Lower lobe of right lung (tissue), 2 donors: ENCODE measurements at regions not wholly inside any gene's neighbourhood (a gene's known extent, or its start where the extent isn't known, plus 50 kb on each side); places are given as distances from the start of the nearest gene placed in this dataset.

Experiments
- ATAC-seq, 2 donors: fragments of 200-7000 bp; cut with Tn5 transposase; one replicate each; pipeline ENCODE4 v1.9.1; 2020 to 2022; ENCODE audit warnings: mild to moderate bottlenecking in 2 of 2, moderate library complexity in 2 of 2
- DNase-seq: peaks from one replicate; pipeline ENCODE4 v3.0.0-alpha.2; 2020
- H3K27ac ChIP-seq: fragments of 200-600 bp; one replicate; pipeline ENCODE4 v1.8.0; 2022
- H3K27me3 ChIP-seq: fragments of 200-600 bp; one replicate; pipeline ENCODE4 v1.8.0; 2022; ENCODE audit warnings: low read depth
- H3K36me3 ChIP-seq: fragments of 200-600 bp; one replicate; pipeline ENCODE4 v1.8.0; 2022; ENCODE audit warnings: mild to moderate bottlenecking
- H3K4me1 ChIP-seq: fragments of 200-600 bp; one replicate; pipeline ENCODE4 v1.8.0; 2022
- H3K4me3 ChIP-seq: fragments of 200-600 bp; one replicate; pipeline ENCODE4 v1.8.0; 2022; ENCODE audit warnings: mild to moderate bottlenecking
- H3K9me3 ChIP-seq: fragments of 200-600 bp; one replicate; pipeline ENCODE4 v1.8.0; 2022
- intact Hi-C: fragments of 100-400 bp; cut with DNase I; formaldehyde crosslinking; loops from one replicate; pipeline ENCODE4 v1.11.0; 2022
- TF ChIP-seq, protein P1 (sequence below): fragments of 200-600 bp; IDR thresholded peaks from one replicate; pipeline ENCODE4 v1.8.0; 2022; ENCODE audit warnings: antibody characterized with exemption, mild to moderate bottlenecking
- donor health status: DM: no; HTN: yes; CAD: no; lungs with severe emphysema.

DNA sequence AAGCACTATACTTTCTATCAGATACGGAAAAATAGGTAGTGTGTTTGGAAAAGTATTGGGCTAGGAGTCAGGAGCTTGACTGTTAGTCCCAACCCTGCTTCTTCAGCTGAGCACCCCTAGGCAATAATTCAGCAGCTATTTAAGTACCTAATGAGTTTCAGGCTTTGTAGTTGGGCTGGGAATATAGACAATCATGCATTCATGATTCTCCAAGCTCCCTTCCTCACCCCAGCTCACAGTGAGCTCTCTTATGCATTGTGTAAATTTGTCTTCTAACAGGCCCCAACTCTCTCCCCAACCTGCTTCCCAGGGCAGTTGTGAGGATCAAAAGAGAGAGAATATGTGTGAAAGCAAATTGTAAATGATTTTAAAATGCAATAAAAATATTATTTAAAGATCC is 201.2 kb downstream of the MSX2 start:
- Histone ChIP-seq H3K27ac (no peak overlapping the region), H3K4me3 (no peak overlapping the region), H3K4me1 (no peaks in the 10 kb centered on the region), H3K36me3 (no peaks in the 10 kb centered on the region), H3K27me3 (no peaks in the 10 kb centered on the region), H3K9me3 (no peaks in the 10 kb centered on the region)
- intact Hi-C loops: no loop called here
- ATAC-seq (no peak), DNase-seq (no peak)
- TF ChIP-seq, protein P1, sequence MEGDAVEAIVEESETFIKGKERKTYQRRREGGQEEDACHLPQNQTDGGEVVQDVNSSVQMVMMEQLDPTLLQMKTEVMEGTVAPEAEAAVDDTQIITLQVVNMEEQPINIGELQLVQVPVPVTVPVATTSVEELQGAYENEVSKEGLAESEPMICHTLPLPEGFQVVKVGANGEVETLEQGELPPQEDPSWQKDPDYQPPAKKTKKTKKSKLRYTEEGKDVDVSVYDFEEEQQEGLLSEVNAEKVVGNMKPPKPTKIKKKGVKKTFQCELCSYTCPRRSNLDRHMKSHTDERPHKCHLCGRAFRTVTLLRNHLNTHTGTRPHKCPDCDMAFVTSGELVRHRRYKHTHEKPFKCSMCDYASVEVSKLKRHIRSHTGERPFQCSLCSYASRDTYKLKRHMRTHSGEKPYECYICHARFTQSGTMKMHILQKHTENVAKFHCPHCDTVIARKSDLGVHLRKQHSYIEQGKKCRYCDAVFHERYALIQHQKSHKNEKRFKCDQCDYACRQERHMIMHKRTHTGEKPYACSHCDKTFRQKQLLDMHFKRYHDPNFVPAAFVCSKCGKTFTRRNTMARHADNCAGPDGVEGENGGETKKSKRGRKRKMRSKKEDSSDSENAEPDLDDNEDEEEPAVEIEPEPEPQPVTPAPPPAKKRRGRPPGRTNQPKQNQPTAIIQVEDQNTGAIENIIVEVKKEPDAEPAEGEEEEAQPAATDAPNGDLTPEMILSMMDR: no peak

DNA sequence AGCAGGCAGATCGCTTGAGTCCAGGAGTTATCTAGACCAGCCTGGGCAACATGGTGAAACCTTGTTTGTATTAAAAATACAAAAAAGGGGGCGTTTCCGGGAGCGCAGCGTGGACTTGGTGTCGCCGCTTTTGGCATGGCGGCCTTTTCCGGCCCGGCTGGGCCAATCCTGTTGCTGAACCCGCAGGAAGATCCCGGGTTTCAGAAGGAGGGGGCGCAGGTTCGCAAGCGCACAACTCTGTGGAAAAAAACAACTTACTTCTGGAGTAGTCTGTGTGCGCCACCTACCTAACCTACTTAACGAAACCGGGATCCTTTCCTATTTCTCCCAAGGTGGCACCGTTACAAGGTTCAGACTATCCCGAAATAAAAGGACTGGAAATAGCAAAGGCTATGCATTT is 198.6 kb downstream of the MSX2 start:
- H3K27ac ChIP-seq: no peak overlapping the region
- ATAC-seq (no peak), DNase-seq (no peak)
- no peaks in the 10 kb centered on the region for H3K27me3 ChIP-seq
- H3K4me3 ChIP-seq: no peak overlapping the region
- intact Hi-C loops: no loop called here
- TF ChIP-seq, protein P1: no peak
- no peaks in the 10 kb centered on the region for H3K9me3 ChIP-seq
- no peaks in the 10 kb centered on the region for H3K36me3 ChIP-seq
- H3K4me1 ChIP-seq: no peaks in the 10 kb centered on the region

DNA sequence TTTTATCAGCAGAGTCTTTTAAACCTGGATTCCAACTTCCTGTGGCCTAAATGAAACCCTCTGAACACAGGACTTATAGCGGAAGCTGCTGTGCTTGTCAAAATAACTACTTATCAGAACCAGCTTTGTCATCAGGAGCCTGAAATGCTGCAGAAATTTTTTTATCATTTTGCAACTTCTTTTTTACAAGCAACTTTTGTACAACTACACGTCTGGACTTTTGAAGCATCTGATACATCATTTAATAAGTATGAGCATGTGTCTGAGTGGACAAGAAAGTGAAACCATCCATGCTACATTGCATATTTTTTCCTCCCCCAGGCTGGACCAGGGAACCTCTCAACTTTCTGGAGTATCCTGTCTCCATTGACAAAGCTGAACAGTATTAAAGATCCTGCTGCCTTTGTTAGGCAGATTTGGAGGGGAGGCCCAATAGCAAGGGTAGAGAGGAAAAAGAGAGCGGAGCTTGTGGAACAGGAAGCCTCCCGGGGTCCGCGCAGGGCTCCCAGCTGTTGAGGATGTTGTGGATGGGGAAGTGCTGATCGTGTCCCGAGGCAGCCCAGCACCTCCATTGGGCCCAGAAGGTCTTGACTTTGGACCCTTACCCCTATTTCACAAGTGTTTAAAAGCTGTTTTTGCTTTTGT is 196.6 kb downstream of the MSX2 start:
- TF ChIP-seq, protein P1: no peak
- Histone ChIP-seq H3K4me1 (no peaks in the 10 kb centered on the region), H3K4me3 (no peak overlapping the region), H3K9me3 (no peaks in the 10 kb centered on the region), H3K36me3 (no peaks in the 10 kb centered on the region), H3K27ac (no peak overlapping the region), H3K27me3 (no peaks in the 10 kb centered on the region)
- ATAC-seq (no peak), DNase-seq (no peak)
- intact Hi-C loops: no loop called here

DNA sequence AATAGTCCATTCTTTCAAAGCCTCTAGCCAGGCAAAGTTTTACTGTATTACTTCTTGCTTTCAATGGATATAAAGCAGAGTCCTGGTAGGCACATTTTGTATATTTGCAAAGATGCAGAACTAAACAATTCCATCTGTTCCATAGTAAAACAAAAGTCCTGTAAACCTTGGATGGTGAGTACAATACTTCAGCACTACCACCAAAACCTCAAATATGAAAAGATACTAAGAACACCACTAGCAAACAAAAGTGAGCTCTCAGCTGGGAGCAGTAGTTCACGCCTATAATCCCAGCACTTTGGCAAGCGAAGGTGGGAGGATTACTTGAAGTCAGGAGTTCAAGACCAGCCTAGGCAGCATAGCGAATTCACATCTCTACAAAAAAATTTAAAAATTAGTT is 195.0 kb downstream of the MSX2 start:
- TF ChIP-seq, protein P1: no peak
- no peaks in the 10 kb centered on the region for H3K36me3 ChIP-seq
- intact Hi-C loops: no loop called here

DNA sequence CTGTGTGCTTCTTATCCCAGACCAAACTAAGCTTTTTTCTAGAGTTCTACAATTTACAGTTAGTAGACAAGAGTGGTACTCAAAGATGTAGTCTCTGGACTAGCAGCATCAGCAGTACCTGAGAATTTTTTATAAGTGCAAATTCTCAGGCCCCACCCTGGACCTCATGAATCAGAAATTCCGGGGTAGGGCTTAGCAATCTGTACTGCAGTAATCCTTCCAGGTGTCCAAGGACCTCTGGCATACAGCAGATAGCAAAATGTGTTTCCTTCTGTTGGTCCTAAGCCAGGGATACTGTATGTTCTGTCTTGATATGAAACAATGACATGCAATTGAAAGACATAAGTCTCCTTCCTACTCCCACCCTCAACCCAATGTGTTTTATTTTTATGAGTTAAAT is 194.3 kb downstream of the MSX2 start:
- no peak for DNase-seq
- Histone ChIP-seq H3K27ac (no peak overlapping the region), H3K4me3 (no peak overlapping the region), H3K9me3 (no peaks in the 10 kb centered on the region), H3K36me3 (no peaks in the 10 kb centered on the region), H3K27me3 (no peaks in the 10 kb centered on the region), H3K4me1 (no peaks in the 10 kb centered on the region)
- intact Hi-C loops: no loop called here
- TF ChIP-seq, protein P1: no peak
- ATAC-seq: no peak

More for the DNA sequence above, 195.0 kb downstream of the MSX2 start:
- H3K4me1 ChIP-seq: no peaks in the 10 kb centered on the region
- no peaks in the 10 kb centered on the region for H3K9me3 ChIP-seq
- DNase-seq (no peak), ATAC-seq (no peak)
- H3K27me3 ChIP-seq: no peaks in the 10 kb centered on the region
- H3K4me3 ChIP-seq: no peak overlapping the region
- no peak overlapping the region for H3K27ac ChIP-seq
